Sigmoid colon (tissue), 6 donors: ENCODE measurements at regions not wholly inside any gene's neighbourhood (a gene's known extent, or its start where the extent isn't known, plus 50 kb on each side); places are given as distances from the start of the nearest gene placed in this dataset.
"Not testable (repeated sequence)": the region's sequence is repeated elsewhere in the genome, so short reads cannot be mapped to it uniquely, and the experiment has no call there.

ENCODE experiments used
- DNase-seq: peaks from one replicate; pipeline ENCODE4 v3.0.0-alpha.2; 2019
- H3K27ac ChIP-seq, 4 donors: fragments of 200-600 bp; sonication (generic); one replicate each; pipeline ENCODE4 v1.5.1; 2016 to 2019; ENCODE audit warnings: mild to moderate bottlenecking in 1 of 4
- H3K27me3 ChIP-seq, 3 donors: fragments of 200-600 bp; sonication (generic); one replicate each; pipeline ENCODE4 v1.5.1; 2019; ENCODE audit warnings: mild to moderate bottlenecking in 1 of 3
- H3K36me3 ChIP-seq, 4 donors: fragments of 200-600 bp; sonication (generic); one replicate each; pipeline ENCODE4 v1.5.1; 2016 to 2019
- H3K4me1 ChIP-seq, 4 donors: fragments of 200-600 bp; sonication (generic); one replicate each; pipeline ENCODE4 v1.5.1; 2017 to 2019
- H3K4me3 ChIP-seq, 4 donors: fragments of 200-600 bp; sonication (generic); one replicate each; pipeline ENCODE4 v1.5.1; 2017 to 2019; ENCODE audit warnings: mild to moderate bottlenecking in 2 of 4, moderate library complexity in 1 of 4
- H3K9me3 ChIP-seq, 4 donors: fragments of 200-600 bp in 3 of 4; sonication (generic) in 3 of 4; one replicate each; pipeline versions ENCODE4 v1.5.1 to v1.6.1; 2013 to 2019
- CTCF ChIP-seq, 4 experiments: fragments of 450-650 bp in 3 of 4; fragments of 200-600 bp in 1 of 4; IDR thresholded peaks; one replicate each; pipeline ENCODE4 v1.5.1; 2016 to 2019; ENCODE audit warnings: antibody characterized with exemption in 4 of 4, mild to moderate bottlenecking in 3 of 4, moderate library complexity in 2 of 4
- EP300 ChIP-seq, 4 donors: sonication (generic); formaldehyde crosslinking; IDR thresholded peaks; one replicate each; pipeline ENCODE4 v1.6.1; 2017; ENCODE audit warnings: antibody characterized with exemption in 4 of 4
- POLR2A ChIP-seq, 2 donors: fragments of 450-650 bp; IDR thresholded peaks; one replicate each; pipeline ENCODE4 v1.6.1; 2016; ENCODE audit warnings: antibody characterized with exemption in 2 of 2, mild to moderate bottlenecking in 2 of 2, moderate library complexity in 2 of 2
- POLR2AphosphoS5 ChIP-seq, 4 donors: sonication (generic); formaldehyde crosslinking; IDR thresholded peaks; one replicate each; pipeline ENCODE4 v1.6.1; 2017; ENCODE audit warnings: antibody characterized with exemption in 4 of 4
- WGBS, 2 donors: extraction: QIAGEN DNeasy Blood & Tissue Kit; methylation state at CpG; one replicate each; pipeline ENCODE4 v1.1.7; 2013; 5-methylcytosine and 5-hydroxymethylcytosine counted together
- intact Hi-C: fragments of 100-400 bp; cut with DNase I; formaldehyde crosslinking; loops from one replicate; pipeline ENCODE4 v1.15.1; 2023
- donor health status: healthy with polysubstance abuse.
- donor health status: healthy.

- WGBS, 2 donors, result 81 to 84% methylated on average over 5 of the region's 5 CpGs
These were observed 142.9 kb upstream of the SALL4 start for GRCh38 chr20:51945177-51945576.

GRCh38 chr20:51943761-51944160 lies 141.4 kb upstream of the SALL4 start:
- no peaks in the 10 kb centered on the region for H3K9me3 ChIP-seq
- no peak overlapping the region for H3K27ac ChIP-seq
- TF ChIP-seq POLR2A (IDR thresholded peaks at IDR 0.05), result no peak
- no peak for TF ChIP-seq CTCF (IDR thresholded peaks at IDR 0.05)
- TF ChIP-seq EP300 (IDR thresholded peaks at IDR 0.05), result no peak
- no peak for TF ChIP-seq POLR2AphosphoS5 (IDR thresholded peaks at IDR 0.05)
- H3K4me3 ChIP-seq, result no peak overlapping the region
- 94 to 95% methylated on average over 5 of the region's 5 CpGs for WGBS, 2 donors
- H3K27me3 ChIP-seq, result no peaks in the 10 kb centered on the region
- intact Hi-C loops, result no loop called here
- no peak for DNase-seq
- no peaks in the 10 kb centered on the region for H3K36me3 ChIP-seq
- H3K4me1 ChIP-seq, result no peaks in the 10 kb centered on the region

More at GRCh38 chr20:51945177-51945576, 142.9 kb upstream of the SALL4 start:
- H3K36me3 ChIP-seq, result no peaks in the 10 kb centered on the region
- H3K27me3 ChIP-seq, result no peaks in the 10 kb centered on the region
- intact Hi-C loops, result no loop called here
- no peaks in the 10 kb centered on the region for H3K4me1 ChIP-seq
- H3K9me3 ChIP-seq, result no peaks in the 10 kb centered on the region
- DNase-seq, result no peak
- no peak overlapping the region for H3K4me3 ChIP-seq
- TF ChIP-seq POLR2A (IDR thresholded peaks at IDR 0.05) (no peak), CTCF (IDR thresholded peaks at IDR 0.05) (no peak)
- no peak overlapping the region for H3K27ac ChIP-seq

- DNase-seq, H3K4me3 ChIP-seq, H3K4me1 ChIP-seq, H3K27ac ChIP-seq, intact Hi-C loops, H3K36me3 ChIP-seq, H3K27me3 ChIP-seq, H3K9me3 ChIP-seq: not testable (repeated sequence)
- WGBS, 2 donors, result 87 to 92% methylated on average over 6 of the region's 6 CpGs
These were observed 141.0 kb upstream of the SALL4 start for GRCh38 chr20:51943326-51943725.

GRCh38 chr20:51941503-51941902 lies 139.2 kb upstream of the SALL4 start:
- no peak for TF ChIP-seq POLR2A (IDR thresholded peaks at IDR 0.05)
- TF ChIP-seq POLR2AphosphoS5 (IDR thresholded peaks at IDR 0.05), result no peak
- TF ChIP-seq EP300 (IDR thresholded peaks at IDR 0.05), result no peak
- no peak for TF ChIP-seq CTCF (IDR thresholded peaks at IDR 0.05)
- Histone ChIP-seq H3K27me3 (no peaks in the 10 kb centered on the region), H3K4me3 (no peak overlapping the region), H3K27ac (no peak overlapping the region), H3K36me3 (no peaks in the 10 kb centered on the region), H3K4me1 (no peaks in the 10 kb centered on the region), H3K9me3 (no peaks in the 10 kb centered on the region)
- no peak for DNase-seq
- intact Hi-C loops, result no loop called here
- 89 to 93% methylated on average over 6 of the region's 6 CpGs for WGBS, 2 donors

- Histone ChIP-seq H3K4me1 (no peaks in the 10 kb centered on the region), H3K36me3 (no peaks in the 10 kb centered on the region), H3K9me3 (no peaks in the 10 kb centered on the region), H3K4me3 (no peak overlapping the region), H3K27me3 (peaks cover 0 to 6% (median 0%) of the 10 kb centered on the region in 3 donors), H3K27ac (no peak overlapping the region)
- 81 to 92% methylated on average over 6 of the region's 6 CpGs for WGBS, 2 donors
- no peak for DNase-seq
- no peak for TF ChIP-seq EP300 (IDR thresholded peaks at IDR 0.05)
- no peak for TF ChIP-seq CTCF (IDR thresholded peaks at IDR 0.05)
- TF ChIP-seq POLR2AphosphoS5 (IDR thresholded peaks at IDR 0.05), result no peak
- TF ChIP-seq POLR2A (IDR thresholded peaks at IDR 0.05), result no peak
- intact Hi-C loops, result no loop called here
These were observed 136.9 kb upstream of the SALL4 start for GRCh38 chr20:51939259-51939585.
